ENCODE measurements at regions not wholly inside any gene's neighbourhood (a gene's known extent, or its start where the extent isn't known, plus 50 kb on each side); places are given as distances from the start of the nearest gene placed in this dataset.

DNA sequence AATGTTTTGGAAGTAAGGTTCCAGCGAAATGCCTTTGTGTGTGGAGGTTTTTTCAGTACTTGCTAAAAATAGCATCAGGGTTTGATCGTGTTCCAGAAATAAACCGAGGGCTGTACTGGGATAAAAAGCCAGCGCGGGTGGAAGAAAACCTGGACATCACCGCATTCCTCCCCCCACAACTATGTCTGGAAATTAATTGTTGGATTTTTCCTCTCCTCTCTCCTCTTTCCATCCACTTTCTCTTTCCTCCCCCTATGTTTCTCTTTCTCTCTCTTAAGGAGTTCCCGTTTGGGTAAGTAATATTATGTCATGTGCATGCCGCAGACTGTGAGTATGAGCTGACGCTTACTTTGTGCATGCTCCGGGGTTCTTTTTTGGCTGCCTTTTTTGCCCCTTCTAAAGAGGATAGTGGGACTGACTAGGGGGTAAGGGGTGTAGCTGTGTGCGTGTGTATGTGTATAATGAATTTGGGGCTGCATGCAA is 104.2 kb upstream of the HSD17B12 start:
- DNase-seq = no peak

DNA sequence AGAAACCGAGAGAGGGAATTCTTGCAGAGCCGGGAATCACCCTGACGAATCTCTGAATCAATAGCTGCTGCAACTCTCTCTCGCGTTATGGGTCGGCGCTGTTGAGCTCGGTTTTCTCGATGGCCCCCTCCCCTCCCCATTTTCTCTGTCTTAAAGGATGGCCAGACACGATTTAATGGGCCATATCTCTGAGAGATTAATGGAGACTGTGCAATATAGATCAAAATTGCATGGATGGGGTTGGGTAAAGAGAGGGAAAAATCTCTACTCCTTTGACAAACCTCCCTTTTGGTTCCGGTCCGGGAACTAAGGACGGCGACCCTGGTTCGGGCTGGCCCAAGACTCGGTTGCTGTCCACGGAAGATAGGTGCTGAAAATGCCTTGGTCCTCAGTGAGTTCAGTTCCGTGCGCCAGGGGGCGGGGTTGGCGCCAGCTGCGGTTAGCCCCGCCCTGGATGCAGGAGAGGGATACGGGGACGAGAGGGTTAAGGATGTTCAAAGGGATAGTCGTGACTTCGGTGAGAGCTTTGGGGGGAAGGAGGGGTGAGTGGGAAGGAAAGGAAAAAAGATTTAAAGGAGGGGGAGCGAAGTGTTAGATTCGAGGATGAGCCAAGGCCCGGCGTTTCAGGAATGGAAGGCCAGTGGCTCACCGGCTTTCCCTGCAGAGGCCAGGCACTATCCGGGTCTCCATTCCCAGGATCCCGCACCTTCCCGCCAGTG is 103.6 kb upstream of the HSD17B12 start:
- peak; percentile 21 for DNase-seq

DNA sequence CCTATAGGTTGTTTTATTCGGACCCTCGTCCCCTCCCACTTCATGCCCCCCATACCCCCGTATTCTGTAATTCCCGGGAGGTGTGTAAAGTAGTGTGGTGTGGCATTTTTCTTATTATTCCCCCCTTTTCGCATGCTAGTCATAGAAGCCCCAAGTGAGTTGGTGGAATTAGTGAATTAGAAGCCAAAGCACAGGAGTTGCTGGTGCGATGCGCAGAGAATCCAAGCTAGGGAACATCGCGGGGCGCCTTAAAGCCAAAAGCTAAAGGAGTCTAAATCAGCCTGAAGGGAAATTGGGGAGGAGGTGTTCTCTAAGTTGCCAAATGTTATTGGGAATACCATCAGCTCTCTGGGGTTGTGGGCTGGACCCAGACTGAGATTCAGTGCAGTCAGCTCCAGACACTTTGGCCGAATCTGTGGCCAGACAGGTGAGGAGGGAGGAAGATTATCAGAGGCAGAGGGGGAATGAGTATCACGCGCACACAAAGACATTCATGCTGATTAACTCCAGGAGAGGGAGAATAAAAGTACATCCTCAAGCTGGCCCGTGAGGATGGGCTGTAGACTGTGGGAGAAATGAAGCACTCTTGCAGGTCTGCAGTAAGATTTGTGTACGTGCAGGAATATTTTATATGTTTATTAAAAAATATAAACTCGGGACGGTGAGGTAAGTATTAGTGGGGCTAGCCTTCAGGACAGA is 102.8 kb upstream of the HSD17B12 start:
- no peak for DNase-seq

DNA sequence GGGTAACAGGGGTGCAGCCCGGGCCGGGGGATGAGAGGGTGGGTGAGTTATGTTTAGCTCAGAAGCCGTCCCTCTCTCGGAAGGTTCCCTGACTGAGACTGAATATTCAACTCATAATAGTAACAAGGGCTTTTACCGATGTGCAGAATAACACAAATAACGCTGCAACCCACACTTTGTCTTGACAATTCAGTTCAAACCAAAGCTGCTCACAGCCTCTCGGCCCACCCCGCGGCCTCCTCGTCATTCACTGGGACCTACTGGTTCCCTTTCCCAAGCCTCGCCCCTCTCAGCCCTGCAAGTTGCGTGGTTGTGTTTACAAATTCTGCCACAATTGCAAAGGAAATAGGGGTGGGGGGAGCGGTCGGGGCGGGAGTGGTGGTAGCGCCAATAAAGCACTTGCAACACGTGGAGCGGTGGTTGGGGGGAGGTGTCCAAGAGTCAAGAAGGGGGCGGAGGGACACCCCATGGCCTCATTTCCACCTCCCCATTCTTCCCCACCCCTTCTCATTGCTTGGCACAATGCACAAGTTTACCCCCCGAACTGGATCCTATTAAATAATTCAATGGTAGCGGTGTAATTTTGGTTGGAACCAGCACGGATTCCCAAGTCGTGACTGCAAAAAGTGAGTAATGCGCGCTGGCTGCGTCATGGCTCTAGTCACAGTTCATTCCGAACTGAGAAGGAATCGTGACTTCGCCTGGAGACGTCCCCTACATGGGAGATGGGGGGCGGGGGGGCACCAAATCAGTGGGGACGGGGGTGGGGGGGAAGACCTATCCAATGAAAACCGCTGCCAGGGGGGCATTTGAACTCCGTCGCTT is 102.0 kb upstream of the HSD17B12 start:
- no peak for DNase-seq

DNA sequence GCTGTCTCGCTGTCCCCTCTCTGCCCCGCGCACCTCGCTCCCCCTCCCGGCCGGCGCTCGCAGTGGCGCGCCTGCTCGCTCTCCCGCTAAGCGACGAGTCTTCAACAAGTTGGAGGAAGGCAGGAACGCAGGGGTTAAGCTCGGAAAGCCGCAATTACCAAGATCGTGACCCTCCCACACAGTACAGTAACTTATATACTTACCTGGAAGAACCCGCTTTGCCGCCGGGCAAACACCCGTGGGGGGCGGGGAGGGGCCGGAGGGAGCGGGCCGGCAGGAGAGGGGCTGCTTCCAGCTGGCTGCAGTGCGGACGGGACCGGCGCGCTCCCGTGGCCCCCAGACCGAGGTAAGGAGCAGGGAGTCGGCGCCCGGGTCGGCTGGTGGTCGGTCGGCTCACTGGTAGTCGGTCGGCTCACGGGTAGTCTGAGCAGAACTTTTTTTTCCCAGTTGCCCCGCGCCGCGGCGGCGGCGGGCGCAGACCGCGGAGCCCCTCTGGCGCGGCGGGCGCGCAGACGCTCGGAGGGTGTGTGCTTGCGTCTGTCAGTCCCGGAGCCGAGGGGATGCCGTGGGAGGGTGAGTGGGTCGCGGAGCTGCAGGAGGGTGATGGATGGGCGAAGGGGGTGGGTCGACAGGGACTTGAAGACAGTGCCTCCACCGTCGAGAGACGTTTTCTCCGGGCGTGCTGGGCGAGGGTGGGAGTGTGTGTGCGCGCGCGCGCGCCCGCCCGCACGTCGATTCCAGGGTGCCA is 101.2 kb upstream of the HSD17B12 start:
- DNase-seq = peak; percentile 21

DNA sequence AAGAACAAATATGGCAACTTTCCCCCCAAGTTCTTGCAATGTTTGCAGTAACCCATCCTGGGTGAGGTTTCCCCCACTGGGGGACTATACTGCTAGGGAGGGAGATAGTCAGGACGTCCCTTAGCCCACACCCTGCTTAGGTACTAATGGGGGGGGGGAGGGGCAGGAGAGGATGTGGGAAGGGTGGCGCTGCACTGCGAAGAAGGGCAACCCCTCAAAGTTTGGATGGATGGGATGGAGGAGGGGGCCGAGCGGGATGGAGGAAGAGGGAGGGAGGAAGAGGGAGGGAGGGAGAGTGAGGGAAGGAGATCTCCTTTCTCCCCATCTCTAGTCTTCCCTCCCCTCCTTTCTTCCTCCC is 100.6 kb upstream of the HSD17B12 start:
- DNase-seq = no peak

DNA sequence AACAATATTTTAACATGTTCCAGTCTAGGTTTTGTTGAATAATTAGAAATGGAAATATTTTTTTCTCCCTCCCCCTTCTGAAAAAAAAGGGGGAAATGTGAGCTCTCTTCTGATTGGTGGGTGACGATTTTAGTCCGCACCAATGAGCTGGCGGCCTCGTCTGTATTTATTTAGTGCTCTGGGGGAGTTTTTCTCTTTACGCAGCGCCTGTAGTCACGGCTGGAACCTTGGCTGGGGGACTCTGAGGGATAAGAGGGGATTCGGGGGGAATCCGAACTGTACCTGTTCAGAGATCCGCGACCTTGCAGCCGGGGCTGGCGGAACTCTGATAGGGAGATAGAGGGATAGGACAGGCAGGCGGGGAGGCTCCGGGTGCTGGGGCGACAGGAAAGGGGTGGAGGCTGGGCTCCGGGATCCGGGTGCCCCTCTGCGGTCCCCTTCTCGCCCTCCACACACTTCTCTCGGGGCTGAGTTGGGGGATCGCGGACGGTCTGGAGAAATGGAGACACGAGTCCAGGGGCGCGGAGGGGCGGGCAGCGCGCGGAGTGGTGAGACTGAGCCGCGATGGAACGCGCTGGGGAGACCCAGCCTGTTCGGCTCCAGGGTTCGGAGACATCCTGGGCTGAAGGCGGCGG is 99.7 kb upstream of the HSD17B12 start:
- DNase-seq = no peak

DNA sequence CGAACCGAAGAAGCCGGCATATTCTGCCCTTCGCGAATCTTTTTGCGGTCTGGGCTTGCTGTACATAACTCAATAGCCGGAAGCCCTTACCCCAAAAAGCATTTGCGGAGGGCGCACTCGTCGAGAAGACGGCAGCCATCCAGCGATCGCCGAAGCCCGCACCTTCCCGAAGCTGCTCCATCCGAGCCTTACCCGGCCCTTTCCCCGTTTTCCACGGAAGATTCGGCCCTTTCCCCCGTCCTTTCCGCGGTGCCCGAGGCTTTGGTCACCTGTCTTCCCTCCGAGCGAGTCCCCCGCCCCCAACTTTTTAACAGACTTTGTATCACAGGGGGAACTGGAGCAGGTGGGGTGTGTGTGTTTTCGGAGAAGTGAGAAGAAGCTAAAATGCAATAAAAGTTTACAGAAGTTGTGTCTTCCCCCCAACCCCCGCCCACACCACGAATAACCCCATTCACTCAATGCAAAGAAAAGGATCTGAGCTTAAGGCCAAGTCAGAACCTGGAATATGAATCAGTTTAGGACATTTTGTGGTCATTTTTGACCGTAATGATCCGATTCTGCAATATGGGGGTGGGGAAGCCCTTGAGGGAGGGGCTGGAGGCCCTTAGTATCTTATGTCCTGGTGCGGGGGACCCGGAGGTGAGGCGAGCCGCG is 99.0 kb upstream of the HSD17B12 start:
- DNase-seq = no peak

DNA sequence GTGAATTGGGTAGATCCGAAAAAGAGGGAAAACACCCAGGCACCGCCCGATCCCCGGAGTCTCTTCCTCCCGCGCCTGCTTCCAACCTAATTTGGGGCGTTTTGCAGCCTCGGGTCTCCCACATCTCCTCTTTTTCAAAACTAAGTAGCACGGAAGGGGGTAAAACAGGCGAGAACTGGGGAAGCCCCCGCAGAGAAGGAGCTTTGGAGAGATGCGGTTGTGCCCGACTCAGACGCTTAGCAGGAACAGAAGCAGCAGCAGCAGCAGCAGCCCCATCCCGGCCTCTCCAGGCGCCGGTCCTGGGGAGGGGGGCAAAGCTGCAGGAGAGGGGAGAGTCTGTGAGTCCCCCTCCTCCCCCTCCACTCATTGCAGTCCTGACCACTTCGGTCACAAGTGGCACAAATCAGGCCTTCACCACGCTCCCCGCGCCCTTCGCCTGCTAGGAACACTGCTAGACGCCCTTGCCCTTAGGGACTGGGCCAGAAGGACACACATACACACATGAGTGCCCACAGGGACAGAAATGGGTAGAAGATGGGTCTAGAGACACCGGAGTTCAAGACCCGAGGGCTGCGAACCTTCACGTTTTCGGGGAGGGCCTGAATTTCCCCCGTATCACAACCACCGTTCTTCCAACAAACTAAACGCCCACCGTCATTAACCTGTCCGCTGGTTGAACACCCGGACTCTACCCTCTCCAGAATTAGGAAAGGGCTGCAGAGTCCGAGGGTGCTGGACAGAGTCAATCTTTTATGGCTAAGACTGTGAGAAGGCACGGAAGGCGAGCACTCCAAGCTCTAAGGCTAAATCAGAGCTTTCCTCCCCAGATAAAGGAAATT is 98.3 kb upstream of the HSD17B12 start:
- no peak for DNase-seq

DNA sequence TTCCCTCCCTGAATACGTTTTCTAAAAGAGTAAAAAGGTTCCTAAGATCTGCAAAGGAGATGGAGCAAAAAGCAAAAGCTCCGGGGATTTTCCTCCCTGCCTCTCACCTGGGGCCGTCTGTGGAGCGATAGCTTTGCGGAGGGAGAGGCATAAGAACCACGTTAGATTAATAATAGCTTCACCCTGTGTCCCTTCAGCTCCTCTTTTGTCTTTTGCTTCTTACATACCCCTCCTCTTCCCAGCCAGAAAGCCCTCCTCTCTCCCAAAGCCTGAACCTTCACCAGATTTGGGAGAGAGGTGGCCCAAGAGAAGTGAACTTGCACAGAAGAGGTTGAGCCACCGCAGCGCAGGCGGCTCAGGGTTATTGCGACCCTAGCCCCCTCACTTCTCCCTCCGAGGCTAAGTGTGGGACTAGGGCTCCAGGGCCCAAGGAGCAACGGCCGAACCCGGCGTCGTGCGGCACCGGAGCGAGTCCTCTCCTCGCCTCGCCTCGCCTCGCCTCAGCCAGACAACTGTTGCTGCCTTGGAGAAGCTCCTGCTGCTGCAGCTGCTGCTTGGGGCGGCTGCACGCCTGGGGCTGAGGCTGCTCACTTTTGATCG is 97.6 kb upstream of the HSD17B12 start:
- DNase-seq = no peak

DNA sequence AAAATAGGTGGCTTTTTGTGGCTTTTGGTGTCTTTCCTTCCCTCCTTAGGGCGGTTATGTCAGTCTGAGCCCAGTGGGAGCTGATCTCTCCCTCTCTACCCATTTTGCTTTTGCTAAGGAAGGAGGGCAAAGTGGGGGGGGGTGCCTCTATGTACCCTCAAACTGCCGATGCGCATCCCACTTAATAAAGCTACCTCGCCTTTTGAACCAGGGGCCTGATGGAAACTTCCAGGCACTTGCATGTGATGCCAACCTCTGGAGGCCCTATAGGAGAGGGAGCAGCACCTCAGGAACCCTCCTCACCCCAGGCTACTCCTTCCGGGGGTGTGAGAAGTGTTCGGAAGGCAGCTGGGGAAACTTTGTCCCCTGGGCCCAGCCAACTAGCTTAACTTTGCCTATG is 97.0 kb upstream of the HSD17B12 start:
- no peak for DNase-seq

DNA sequence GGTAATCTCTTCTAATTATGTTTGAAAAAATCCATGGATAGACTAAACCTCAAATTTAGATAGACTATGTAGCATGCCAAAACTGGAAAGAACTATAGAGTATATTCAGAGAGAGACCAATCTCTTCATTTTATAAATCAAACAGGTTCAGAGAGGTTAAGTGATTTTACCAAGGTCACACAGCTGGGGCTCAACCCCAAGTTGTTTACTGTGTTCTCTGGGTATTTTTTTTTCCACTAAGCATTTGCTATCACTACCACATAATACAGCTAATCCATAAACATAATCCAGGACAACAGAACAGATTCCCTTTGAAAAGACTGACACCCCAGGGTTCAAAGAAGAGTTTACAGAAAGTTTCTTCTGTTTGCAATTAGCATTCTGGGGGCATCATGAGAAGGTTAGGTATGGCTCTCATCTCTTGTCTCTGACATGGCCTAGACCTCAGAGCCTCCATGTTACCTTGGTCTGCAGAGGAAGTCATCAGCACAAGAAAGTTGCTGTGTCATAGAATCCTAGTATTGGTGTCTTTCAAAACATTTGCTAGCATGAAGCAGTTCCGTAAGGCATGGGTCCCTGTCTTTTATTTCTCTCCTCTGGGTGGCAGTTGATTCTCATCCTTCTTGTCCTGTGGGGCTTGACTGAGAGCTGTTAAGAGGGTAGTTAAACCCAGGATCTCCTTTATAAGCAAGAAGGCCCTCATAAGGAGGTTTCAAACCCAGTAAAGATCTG is 94.5 kb upstream of the HSD17B12 start:
- no peak for DNase-seq

DNA sequence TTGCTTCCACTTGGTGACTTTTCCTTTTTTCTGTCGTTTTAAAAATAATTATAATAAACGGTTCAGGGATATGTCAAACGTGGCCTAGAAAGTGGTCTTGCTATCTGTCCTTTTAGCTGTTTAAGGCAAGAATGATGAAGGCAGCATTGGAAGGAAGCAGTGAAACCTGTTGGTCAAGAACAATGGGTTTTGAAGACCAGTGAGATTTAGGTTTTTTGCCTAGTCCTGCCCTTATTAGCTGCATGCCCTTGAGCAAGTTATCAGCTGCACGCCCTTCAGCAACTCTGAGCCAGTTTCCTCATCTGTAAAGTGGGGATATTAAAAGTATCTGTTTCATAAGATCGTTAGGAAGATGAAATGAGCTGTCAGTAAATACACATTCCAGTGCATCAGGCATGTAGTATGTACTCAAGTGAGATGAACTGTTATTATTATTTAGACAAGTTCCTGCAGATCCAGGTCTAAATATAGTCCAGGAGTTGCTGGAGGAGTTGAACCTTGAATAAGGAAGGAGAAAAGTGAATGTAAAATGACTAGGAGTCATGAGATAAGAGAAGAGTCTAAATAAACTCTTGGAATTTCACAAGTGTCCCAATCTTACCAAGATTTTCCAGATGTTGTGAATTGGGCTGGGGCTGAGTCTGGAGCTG is 90.8 kb upstream of the HSD17B12 start:
- no peak for DNase-seq

DNA sequence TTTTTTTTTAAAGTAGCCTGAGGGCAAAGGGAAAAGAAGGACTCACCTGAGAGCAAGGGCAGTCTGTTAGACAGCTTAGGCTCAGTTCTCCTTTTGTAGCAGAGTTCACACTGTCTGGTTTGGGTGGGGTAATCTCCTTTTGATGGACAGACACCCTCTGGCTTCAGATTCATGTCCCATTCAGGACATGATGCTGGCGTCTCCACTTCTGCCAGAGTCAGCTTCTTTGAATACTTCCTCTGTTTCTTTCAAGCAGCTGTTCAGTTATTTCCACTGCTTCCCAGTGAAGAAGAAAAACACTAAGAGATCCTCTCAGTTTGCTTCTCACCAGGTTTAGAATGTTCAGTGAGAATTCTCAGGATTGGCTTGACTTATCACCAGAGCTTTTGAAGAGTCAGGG is 79.0 kb upstream of the HSD17B12 start:
- DNase-seq = no peak

DNA sequence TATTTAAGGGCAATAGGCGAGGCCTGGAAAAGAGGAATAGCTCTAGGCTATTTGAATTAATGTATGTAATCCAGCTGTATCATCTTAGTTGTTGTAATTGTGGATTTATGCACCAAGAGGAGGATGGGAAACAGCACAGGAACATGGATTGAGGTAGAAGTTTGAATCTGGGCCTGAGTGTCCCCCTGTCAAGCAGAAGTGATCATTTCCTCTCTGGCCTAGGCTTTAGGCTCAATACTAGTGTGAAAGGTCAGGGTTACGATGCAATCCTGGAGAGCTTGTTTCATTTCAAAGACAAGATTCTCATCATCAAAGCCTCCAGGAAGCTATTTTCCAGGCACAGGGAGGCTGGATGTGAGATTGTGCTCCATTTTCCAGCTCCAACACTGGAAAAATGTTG is 77.9 kb upstream of the HSD17B12 start:
- DNase-seq = no peak

DNA sequence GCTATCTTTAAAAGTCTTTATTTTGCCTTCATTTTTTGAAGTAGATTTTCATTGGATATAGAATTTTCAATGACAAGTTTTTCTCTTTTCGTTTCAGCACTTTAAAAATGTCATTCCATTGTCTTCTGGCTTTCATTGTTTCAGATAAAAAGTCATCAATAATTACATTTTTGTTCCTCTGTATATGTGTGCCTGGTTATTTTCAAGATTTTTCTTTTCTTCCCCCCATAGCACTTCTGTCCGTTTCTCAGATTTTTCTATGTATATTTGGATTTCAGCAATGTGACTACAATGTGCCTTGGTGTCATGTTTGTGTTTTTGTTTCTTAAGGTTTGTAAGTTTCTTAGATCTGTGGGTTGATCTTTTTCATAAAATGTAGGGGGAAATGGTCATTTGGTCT is 66.3 kb upstream of the HSD17B12 start:
- DNase-seq = no peak

DNA sequence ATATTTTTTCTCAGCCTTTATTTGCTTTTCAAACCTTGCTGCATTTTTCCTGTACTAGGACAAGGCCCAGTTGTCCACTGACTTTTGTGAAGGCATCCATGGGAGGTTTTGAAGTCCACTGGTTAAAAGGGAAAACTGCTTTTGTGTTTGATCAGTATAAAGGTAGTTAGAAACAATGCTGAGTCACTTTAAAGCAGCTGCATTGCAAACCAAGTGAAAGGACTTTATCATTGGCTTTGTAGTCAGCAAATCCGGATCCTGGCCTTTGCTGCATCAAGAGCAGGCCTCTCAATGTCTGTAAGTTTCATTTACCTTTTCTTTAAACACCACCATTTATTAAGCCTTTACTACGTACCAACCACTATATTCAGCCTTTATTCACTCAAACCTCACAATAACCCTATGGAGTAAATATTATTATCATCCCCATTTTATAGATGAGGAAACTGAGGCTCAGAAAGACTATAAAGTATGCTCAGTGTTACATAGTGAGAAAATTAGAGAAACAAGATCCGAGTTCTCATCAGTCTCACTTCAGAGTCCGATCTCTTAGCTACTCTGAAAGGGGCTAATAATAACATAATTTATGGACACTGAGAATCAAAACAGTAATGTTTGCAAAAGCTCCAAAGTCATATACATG is 60.6 kb upstream of the HSD17B12 start:
- DNase-seq = no peak

DNA sequence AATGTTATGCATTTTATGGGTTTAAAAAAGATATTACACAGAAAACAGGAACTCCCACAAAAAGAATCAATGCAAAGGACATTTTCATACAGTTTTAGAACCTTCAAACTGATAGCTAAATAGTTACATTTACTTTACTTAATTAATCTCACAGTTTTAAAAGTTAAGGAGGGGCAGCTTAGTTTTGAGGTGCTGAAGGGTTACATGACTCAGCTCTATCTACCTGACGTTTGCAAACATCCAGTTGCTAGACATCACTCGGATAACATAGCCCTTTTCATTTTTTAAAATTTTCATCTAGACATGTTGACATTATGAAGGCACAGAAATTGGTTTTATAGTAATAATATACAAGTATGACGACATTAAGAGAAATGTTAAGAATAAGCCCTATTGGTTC is 53.7 kb upstream of the HSD17B12 start:
- no peak for DNase-seq

Data from NCI-H526 treated with DMSO at 0.1 percent for 48 hours (cell line).